CD4-positive, alpha-beta T cell treated with Interleukin-2 at 100 ng/mL for 4 hours (primary cell): ENCODE measurements at regions not wholly inside any gene's neighbourhood (a gene's known extent, or its start where the extent isn't known, plus 50 kb on each side); places are given as distances from the start of the nearest gene placed in this dataset.
A peak's percentile ranks its signal among the peaks of the same experiment; 100 is the strongest.

ENCODE experiments used
- DNase-seq: peaks from one replicate; pipeline ENCODE4 v3.0.0-alpha.2; 2020; ENCODE audit warnings: low spot score

GRCh38 chr1:200354243-200354642, 55.6 kb downstream of the ZNF281 start:
- no peak for DNase-seq

GRCh38 chr1:200353232-200353631, 56.6 kb downstream of the ZNF281 start:
- DNase-seq, result no peak

- DNase-seq, result peak; percentile 25
Measured at GRCh38 chr1:200351826-200352549, 57.8 kb downstream of the ZNF281 start.

DNA sequence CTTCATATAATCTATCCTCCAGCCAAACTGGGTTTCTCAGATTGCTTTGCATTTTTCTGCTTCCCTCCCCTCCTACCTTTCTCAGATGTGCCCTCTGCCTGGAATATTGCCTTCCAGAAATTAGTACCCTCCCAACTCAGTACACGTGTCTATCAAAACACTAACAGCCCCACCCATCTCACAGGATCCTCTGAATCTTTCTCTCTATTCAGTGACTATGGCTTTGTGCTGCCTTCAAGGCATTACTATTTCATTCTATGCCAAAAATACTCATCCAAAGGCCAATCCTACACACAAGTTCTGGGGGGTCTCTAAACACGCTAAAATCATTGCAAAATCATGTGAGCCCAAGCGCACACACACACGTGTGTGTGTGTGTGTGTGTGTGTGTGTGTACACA, 58.4 kb downstream of the ZNF281 start:
- DNase-seq, result no peak

DNA sequence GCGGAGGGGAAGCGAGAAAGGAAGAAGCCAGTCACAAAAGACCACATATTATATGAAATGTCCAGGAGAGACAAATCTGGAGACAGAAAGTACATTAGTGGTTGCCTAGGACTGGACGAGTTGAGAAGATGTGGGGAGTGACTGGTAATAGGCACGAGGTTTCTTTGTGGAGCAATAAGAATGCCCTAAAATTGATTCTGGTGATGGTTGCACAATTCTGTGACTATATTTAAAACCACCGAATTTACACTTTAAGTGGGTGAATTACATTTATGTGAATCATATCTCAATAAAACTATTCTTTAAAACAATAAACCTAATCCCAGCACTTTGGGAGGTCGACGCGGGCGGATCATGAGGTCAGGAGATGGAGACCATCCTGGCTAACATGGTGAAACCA, 63.1 kb downstream of the ZNF281 start:
- no peak for DNase-seq

- no peak for DNase-seq
Measured at GRCh38 chr1:200345520-200345919, 64.3 kb downstream of the ZNF281 start.

GRCh38 chr1:200343874-200344273, 66.0 kb downstream of the ZNF281 start:
- DNase-seq, result no peak

DNA sequence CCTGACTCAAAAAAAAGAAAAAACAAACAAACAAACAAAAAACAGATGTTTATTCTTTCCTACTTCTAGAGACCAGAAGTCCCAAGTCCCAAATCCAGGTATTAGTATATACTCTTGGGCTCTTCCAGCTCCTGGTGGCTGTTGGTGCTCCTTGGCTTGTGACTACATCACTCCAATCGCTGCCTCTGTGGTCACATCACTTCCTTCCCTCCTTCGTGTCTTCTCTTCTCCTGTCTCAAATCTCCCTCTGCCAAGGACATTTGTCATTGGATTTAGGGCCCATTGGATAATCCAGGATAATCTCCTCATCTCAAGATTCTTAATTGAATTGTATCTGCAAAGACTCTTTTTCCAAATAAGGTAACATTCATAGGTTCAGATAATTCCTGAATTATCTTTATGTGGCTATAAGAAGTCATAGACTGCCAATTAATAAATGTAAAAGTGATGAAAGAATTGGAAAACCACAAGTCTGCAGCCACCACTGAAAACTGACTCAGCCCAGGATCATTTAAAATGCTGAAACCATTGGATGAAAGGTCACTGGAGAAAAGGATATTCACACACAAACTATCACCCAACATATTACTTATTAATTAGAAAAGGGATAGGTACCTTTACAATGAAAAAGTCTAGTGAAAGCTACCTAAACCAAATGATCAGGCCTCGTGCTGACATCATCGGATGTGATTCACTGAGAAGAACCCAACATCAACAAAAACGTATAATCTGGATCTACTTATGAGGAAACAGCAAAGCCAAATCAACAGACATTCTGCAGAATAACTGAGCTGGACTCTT, 67.1 kb downstream of the ZNF281 start:
- DNase-seq, result no peak

- DNase-seq, result no peak
Measured at GRCh38 chr1:200338451-200338850, 71.4 kb downstream of the ZNF281 start.

- no peak for DNase-seq
Measured at GRCh38 chr1:200337831-200338230, 72.0 kb downstream of the ZNF281 start.

DNA sequence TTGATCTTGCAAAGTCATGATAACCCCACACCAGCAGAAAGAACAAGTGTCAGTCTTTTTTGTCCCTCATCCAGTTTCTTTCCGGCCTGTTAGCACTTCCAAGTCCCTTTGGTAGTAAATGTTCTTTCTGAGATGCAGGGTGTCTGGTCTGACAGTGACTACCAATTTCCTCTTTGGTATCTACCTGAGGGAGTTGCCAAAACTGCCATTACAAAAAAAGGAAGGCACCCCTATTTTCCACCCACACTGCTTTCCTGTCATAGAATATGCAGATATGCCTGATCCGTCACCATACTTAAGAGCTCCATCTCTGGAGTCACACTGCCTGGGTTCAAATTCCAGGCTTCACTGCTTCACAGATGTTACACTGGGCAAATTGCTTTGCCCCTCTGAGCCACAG, 72.4 kb downstream of the ZNF281 start:
- DNase-seq, result no peak

- DNase-seq, result no peak
Measured at GRCh38 chr1:200336901-200337391, 72.9 kb downstream of the ZNF281 start.

DNA sequence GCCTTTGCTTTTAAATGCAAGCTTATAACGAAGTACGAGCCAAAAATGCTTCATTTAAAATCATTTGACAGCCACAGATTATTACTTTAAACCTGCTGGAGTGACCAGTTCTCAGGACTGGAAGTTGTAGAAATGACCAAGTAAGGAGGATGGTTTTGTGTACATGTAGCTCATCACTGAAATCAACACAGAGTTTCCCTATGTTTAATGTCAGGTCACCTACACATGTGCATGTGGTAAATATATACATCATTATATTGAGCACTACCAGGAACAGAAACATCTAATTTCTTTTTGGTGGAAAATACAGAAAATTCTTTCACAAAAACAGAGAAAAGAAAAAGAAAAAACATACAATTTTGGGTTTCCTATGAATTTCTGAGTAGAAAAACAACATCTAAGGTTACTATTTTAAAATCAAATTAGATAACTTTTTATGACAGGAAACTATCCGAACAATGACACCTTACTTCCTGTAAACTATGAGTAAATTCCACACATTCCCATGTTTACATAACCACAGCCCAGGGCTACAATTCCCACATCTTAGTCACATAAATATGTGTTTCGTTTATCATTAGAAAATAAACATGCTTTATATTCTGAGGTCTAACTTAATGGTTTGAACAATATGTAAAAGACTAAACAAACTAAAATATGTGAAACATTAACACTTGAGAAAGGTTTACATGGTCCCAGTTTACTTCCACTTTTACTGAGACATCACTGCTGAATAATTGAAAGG, 73.6 kb downstream of the ZNF281 start:
- DNase-seq, result no peak

DNA sequence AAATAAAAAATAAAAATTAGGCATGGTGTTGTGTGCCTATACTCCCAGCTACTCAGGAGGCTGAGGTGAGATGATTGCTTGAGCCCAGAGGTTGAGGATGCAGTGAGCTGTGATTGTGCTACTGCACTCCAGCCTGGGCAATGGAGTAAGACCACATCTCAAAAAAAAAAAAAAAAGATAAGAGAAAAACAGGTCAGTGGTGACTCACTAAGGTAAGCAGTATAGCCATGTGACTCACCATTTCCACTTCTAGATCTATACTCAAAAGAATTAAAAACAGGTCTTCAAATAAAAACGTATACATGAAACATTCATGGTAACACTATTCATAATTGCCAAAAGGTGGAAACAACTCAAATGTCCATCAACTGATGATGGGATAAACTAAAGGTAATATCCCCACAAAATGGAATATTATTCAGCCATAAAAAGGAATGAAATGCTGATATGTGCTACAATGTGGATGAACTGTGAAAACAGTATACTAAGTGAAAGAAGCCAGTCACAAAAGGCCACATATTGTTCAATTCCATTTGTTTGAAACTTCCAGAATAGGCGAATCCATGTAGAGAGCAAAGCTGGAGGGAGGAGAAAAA, 75.1 kb downstream of the ZNF281 start:
- DNase-seq, result no peak

DNA sequence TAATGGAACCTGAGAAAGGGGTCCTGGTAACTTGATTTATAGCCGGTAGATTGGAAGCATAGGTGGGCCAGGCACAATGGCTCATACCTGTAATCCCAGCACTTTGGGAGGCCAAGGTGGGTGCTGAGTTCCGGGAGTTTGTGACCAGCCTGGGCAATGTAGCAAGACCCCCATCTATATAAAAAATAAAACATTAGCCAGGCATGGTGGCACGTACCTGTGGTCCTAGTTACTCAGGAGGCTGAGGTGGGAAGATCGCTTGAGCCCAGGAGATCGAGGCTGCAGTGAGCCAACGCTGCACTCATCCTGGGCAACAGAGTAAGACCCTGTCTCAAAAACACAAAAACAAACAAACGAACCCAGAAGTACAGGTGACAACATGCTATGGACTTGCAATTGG, 76.5 kb downstream of the ZNF281 start:
- DNase-seq, result no peak

- no peak for DNase-seq
Measured at GRCh38 chr1:200332716-200333115, 77.1 kb downstream of the ZNF281 start.

DNA sequence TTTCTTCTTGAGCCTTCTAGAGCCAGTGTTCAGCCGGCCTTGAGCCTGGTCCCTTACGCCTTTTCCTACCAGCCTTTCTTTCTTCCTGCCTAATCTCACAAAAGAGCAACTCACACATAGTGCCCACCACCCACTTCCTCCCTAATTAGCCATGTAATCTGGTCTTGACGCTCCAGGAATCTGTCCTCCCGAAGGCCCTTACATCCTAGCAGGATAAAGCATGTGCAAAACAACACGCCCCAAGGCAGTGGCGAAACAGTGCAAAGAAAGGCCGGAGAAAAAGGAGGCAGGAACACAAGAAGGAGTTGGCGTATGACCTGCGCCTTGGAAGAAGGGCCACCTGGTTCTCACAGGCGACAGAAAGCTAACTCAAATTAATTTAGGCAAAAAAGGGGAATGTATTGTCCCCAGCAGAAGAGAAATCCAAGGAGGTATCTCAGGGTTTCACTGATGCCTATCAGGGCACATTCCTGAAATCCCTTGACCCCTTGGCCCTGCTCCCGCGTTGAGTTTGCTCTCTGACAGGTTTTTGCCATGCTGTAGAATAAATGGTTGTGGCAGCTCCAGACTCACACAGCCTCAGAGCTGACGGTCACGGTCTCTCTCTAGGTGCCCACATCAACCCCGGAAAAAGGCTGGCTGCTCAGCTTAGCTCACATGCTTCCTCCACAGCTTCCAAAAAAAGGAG, 79.0 kb downstream of the ZNF281 start:
- no peak for DNase-seq

DNA sequence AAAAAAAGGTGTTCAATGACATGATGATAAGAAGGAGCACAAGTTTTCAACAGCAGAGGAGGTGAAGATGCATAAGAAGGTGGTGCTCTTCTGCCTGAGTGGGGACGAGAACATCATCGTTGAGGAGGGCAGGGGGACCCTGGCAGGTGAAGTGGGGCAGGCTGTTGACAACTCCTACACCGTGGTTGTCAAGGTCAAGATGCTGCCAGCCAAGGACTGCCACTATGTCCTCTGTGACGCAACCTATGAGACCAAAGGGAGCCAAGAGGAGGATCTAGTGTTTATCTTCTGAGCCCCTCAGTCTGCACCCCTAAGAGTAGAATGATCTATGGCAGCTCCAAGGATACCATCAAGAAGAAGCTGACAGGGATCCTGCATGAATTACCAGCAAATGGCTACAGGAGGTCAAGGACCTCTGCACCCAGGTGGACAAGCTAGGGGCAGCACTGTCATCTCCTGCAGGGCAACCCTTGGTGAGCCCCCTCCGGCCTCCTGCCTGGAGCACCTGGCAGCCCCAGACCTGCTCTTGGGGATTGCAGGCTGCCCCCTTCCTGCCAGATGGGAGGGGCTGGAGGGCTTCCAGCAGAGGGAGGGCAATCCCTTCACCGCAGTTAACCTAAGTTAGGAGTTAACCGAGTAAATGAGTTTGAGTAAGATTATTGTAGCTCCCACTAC, 80.5 kb downstream of the ZNF281 start:
- DNase-seq, result no peak

- DNase-seq, result no peak
Measured at GRCh38 chr1:200328379-200328778, 81.5 kb downstream of the ZNF281 start.

- DNase-seq, result no peak
Measured at GRCh38 chr1:200323856-200324400, 85.9 kb downstream of the ZNF281 start.

DNA sequence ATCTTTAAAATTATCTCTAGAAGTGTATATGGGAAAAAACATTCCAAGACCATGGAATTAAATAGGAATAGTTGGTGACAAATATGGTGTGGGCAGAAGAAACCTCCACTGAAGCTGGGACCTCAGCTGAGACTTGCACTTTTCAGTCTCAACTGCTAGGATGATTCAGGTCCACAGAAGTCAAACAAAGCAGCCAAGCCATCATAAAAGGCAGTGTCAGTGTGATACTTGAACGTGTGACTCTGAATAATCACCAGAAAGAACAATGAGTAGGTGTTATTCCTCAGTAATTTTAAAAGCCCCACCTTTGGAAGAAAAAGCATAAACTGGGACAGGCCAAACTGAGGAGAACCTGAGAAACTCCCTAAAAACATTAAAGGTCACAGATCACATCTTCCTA, 90.7 kb downstream of the ZNF281 start:
- no peak for DNase-seq
